ENCODE measurements at regions not wholly inside any gene's neighbourhood (a gene's known extent, or its start where the extent isn't known, plus 50 kb on each side); places are given as distances from the start of the nearest gene placed in this dataset.

DNA sequence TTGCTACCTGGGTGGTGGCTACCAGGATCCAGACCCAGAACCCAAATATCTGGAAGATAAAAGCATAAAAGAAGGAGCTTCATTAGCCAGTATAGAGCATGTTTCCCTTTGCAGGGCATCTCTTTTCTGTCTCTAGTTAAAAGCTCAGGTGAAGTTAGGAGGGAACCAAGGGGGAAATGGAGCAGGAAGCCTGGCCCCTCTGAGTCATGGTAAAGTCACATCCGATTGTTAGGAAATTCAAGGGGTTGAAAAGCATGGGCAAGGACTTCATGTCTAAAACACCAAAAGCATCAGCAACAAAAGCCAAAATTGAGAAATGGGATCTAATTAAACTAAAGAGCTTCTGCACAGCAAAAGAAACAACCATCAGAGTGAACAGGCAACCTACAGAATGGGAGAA lies 126.9 kb downstream of the RPIA start:
- Mint-ChIP-seq H3K27ac (no peak overlapping the region), H3K27me3 (no peaks in the 10 kb centered on the region), H3K4me1 (ENCODE audit: unreplicated experiment) (no peaks in the 10 kb centered on the region), H3K9me3 (peaks cover 19% of the 10 kb centered on the region), H3K36me3 (no peaks in the 10 kb centered on the region), H3K4me3 (no peak overlapping the region)
- no peak for DNase-seq (ENCODE audit: extremely low spot score, unreplicated experiment)
- TF ChIP-seq, protein P1, sequence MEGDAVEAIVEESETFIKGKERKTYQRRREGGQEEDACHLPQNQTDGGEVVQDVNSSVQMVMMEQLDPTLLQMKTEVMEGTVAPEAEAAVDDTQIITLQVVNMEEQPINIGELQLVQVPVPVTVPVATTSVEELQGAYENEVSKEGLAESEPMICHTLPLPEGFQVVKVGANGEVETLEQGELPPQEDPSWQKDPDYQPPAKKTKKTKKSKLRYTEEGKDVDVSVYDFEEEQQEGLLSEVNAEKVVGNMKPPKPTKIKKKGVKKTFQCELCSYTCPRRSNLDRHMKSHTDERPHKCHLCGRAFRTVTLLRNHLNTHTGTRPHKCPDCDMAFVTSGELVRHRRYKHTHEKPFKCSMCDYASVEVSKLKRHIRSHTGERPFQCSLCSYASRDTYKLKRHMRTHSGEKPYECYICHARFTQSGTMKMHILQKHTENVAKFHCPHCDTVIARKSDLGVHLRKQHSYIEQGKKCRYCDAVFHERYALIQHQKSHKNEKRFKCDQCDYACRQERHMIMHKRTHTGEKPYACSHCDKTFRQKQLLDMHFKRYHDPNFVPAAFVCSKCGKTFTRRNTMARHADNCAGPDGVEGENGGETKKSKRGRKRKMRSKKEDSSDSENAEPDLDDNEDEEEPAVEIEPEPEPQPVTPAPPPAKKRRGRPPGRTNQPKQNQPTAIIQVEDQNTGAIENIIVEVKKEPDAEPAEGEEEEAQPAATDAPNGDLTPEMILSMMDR (conservative IDR thresholded peaks at IDR 0.05): no peak

DNA sequence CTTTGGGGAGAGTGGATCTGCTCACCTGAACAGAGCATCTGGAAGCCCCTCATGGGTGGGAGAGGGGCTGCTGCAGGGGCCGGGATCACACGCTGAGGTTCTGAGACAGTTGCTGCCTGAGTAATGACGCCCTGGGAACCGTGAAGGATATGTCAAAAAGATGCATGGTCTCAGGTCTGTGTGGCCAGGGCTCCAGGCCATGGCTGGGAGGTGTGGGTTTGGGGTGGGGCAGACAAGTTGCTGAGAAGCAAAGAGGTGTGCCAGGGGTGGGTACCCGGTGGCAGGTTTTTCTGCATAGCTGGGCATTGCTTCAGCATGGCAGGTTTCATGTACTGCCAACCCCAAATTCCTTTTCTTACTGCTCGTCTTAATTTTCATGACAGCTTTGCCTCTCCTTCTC lies 133.5 kb downstream of the RPIA start:
- H3K36me3 Mint-ChIP-seq: no peaks in the 10 kb centered on the region
- H3K27ac Mint-ChIP-seq: peak overlapping the region; percentile 85
- peaks cover 4% of the 10 kb centered on the region for H3K9me3 Mint-ChIP-seq
- H3K4me1 Mint-ChIP-seq (ENCODE audit: unreplicated experiment): no peaks in the 10 kb centered on the region
- H3K4me3 Mint-ChIP-seq: no peak overlapping the region
- DNase-seq (ENCODE audit: extremely low spot score, unreplicated experiment): no peak
- TF ChIP-seq, protein P1 (conservative IDR thresholded peaks at IDR 0.05): no peak
- H3K27me3 Mint-ChIP-seq: no peaks in the 10 kb centered on the region

DNA sequence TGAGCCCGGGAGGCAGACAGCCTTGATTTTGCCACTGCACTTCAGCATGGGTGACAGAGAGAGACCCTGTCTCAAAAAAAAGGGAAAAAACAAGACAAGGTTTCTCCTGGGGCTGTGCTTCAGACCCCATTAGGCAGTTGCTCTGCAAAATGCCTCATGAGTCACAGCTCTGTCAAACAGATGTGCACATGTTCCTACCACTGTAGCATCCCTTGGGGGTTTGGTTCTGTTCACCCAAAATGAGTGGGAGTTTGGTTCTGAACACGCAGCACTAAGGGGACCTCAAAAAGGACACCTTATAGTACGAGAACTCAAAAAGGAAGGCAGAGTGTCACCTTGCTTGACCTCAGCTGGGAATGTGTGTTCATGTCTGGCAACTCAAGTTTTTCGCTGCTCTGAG lies 134.9 kb downstream of the RPIA start:
- H3K36me3 Mint-ChIP-seq: no peaks in the 10 kb centered on the region
- no peaks in the 10 kb centered on the region for H3K27me3 Mint-ChIP-seq
- peaks cover 4% of the 10 kb centered on the region for H3K9me3 Mint-ChIP-seq
- TF ChIP-seq, protein P1 (conservative IDR thresholded peaks at IDR 0.05): no peak
- no peak overlapping the region for H3K27ac Mint-ChIP-seq
- DNase-seq (ENCODE audit: extremely low spot score, unreplicated experiment): no peak
- H3K4me3 Mint-ChIP-seq: no peak overlapping the region
- H3K4me1 Mint-ChIP-seq (ENCODE audit: unreplicated experiment): no peaks in the 10 kb centered on the region

DNA sequence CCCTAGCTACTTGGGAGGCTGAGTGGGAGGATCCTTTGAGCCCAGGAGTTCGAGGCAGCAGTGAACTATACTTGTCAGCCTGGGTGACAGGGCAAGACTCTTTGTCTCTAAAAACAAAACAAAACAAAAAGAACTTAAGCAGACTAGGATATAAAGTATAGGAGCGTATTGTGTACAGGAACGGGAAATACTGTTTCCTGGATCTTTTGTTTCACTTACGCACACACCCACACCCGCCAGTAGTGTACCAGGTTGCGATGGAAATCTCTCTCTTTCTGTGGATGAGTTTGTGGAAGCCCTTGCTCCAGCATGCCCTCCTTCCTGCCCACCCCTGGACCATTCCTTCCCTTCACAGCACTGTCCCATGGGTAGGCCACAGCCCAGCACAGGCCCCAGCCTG lies 136.3 kb downstream of the RPIA start:
- TF ChIP-seq, protein P1 (conservative IDR thresholded peaks at IDR 0.05): no peak
- Mint-ChIP-seq H3K4me3 (no peak overlapping the region), H3K27ac (no peak overlapping the region), H3K9me3 (peaks cover 4% of the 10 kb centered on the region), H3K36me3 (no peaks in the 10 kb centered on the region), H3K27me3 (no peaks in the 10 kb centered on the region), H3K4me1 (ENCODE audit: unreplicated experiment) (no peaks in the 10 kb centered on the region)
- DNase-seq (ENCODE audit: extremely low spot score, unreplicated experiment): no peak

DNA sequence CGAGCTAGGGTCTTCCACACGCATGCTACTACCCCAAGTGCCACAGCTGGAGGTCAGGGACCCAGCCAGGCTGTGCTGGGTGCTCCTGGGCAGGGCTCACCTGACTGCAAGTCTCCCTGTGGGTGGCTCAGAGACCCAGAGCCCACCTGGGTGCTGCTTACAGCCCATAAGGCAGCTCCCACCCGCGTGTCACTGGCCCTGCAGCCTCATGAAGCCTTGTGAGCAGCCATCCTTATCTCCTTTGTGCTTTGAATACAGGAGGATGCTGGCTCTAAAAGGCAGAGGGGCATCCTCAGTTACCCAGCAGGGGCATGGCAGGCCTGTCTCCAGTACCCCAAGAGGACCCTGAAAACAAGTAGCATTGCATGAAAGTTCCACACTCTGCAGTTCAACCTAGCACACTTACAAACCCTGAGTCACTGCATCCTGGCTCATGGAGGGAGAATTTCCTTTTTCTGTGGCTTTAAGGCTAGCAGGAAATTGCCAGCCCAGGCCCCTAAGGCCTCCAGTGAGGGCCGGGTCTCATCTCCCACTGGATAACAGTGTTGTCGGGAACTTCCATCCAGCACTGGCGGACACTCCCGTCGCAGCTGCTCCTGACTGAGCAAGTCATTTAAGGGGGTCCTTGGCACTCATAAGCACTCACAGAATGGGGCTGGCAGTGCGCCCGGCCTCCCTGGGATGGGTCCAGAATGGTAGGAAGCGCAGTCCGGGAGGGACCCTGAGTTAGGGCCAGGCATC lies 137.1 kb downstream of the RPIA start:
- H3K27ac Mint-ChIP-seq: no peak overlapping the region
- no peak overlapping the region for H3K4me3 Mint-ChIP-seq
- H3K4me1 Mint-ChIP-seq (ENCODE audit: unreplicated experiment): no peaks in the 10 kb centered on the region
- no peaks in the 10 kb centered on the region for H3K27me3 Mint-ChIP-seq
- no peaks in the 10 kb centered on the region for H3K36me3 Mint-ChIP-seq
- TF ChIP-seq, protein P1 (conservative IDR thresholded peaks at IDR 0.05): no peak
- peaks cover 4% of the 10 kb centered on the region for H3K9me3 Mint-ChIP-seq
- no peak for DNase-seq (ENCODE audit: extremely low spot score, unreplicated experiment)

Measured in type B pancreatic cell (in vitro differentiated cells).